ENCODE measurements at regions not wholly inside any gene's neighbourhood (a gene's known extent, or its start where the extent isn't known, plus 50 kb on each side); places are given as distances from the start of the nearest gene placed in this dataset.

DNA sequence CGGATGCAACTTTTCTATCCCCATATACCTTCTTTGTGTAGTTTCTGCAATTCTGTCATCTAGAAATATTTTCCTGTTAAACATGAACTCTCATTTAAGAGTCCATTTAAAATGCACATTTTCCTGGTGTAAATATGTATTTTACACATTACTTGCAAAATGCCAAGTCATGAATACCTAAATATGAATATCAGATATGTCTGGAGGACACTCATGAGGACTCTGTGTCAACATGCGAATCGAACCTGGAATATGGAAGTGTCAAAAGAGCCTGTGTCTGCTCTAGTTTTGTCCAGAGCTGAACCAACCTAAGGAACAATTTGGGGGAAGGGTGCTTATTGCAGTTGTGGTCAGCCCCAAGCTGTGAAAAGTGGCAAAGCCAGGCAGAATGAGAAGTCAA lies 163.7 kb upstream of the CELF2 start:
- no peak for DNase-seq (ENCODE audit: low read depth)

DNA sequence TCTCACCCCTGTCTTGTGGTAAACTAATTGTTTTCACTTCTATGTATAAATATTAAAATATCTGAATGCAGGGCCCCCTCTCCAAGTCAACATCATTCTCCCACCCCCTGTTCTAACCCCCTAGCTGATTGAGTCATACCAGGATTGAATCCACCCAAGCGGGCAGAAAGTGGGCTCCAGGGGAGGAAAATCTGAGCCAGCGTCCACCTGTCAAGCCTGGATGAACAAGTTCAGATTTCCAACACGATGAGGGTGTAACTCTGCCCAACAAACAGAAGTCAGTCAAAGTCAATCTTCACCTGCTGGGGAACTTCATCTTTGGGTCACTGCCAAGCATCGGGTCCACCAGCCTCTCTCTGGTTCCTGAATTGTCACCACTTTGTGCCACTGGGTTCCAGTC lies 162.9 kb upstream of the CELF2 start:
- DNase-seq (ENCODE audit: low read depth), result no peak

GRCh38 chr10:10855151-10855581 lies 162.5 kb upstream of the CELF2 start:
- no peak for DNase-seq (ENCODE audit: low read depth)

DNA sequence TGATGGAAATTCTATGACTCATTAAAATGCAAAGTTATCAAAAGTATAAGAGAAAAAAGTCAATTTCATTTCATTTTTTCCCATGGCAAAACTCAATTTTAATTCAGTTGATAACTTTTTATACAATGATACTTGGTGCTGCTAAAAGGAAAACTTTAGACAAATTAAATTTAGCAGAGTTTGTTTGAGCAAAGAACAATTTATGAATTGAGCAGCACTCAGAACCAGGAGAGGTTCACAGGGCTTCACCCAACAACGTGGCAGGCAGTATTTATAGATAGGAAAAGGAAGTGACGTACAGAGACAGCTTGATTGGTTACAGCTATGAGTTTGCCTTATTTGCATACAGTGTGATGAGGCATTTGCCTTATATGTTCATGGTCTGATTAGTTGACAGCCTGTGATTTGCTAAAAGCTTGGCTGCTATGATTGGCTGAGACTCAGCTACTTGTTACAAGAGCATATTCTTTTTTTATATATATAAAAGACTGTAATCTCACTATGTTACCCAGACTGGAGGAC lies 157.2 kb upstream of the CELF2 start:
- no peak for DNase-seq (ENCODE audit: low read depth)

DNA sequence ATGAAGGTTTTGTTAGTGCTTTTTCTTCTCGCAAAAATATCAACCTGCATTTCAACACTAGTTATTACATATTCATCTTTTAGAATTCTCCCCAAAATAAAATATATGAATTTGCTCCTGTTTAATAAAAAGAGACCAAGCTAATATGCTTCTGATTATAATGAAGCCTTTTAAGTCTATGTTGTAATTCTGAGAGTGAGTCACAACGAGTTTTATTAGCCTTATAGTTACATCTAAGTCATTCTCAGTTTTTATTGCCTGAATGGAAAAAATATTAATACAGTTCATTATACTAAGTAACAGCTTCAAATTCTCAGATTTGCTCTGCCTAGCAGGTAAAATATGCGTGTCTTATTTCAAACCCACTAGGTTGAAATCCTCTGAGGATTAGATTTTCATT lies 152.4 kb upstream of the CELF2 start:
- DNase-seq (ENCODE audit: low read depth), result no peak

GRCh38 chr10:10865913-10866312 lies 151.8 kb upstream of the CELF2 start:
- no peak for DNase-seq (ENCODE audit: low read depth)

DNA sequence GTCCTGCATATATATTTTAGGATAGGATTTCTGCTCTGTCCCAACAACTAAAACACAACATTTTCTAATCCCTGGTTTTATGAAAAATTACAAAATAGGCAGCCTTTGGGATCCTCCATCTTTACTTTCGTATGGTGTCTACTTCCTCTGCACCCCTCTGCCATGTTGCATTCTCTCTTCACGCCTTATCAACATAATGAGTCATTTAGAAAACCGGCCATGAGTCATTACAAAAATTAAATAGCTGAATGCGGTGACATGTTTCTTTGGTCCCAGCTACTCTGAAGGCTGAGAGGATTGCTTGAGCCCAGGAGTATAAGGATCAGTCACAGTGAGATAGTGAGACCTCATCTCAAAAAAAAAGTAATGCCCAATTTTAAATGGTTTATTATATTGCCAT lies 148.1 kb upstream of the CELF2 start:
- DNase-seq (ENCODE audit: low read depth), result no peak

- no peak for DNase-seq (ENCODE audit: low read depth)
Measured at GRCh38 chr10:10870523-10871241, 147.0 kb upstream of the CELF2 start.

DNA sequence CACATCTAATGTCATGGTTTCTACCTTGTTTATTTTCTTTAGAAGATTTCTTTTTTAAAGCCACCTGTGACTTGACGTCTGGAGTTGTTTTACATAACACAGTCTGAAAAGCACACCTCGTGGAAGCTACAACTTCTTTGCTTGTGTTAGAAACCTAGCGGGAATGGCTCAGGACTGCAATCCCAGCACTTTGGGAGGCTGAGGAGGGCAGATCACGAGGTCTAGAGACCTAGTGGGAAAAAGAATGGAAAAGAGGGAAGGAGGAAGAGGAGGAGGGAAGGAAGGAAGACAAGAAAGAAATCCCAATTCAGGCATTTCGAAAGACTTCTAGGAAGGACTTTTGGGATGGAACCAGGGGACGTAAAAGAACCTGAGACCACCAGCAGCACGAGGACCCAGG lies 146.3 kb upstream of the CELF2 start:
- DNase-seq (ENCODE audit: low read depth), result no peak

DNA sequence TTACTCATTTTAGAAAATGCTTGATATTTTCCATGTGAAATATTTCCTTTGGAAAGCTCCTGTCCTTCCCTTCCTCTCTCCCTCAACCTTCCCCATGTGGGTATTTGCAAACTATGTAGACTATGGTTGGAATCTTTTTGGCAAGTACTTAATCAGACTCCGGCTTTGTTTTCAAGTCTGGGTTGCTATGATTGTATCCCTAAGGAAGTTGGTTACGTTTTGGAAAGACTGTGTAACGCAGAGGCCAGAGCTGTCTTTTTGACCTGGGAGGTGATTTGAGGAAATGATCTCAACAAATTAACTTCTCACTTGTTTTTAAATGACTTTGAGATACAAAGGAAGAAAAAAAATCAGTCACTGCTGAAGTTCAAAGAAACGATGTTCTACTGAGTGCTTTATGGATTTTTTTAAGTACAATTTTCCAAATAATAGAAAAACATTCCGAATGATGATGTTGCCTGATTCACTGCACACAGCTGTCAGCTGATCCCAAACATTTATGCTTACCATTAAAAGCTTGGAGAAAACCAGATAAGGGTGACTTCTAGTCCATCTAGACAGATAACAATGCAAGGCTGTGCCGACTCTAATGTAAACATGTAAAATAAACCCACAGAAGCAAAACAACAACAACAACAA lies 145.5 kb upstream of the CELF2 start:
- no peak for DNase-seq (ENCODE audit: low read depth)

- no peak for DNase-seq (ENCODE audit: low read depth)
Measured at GRCh38 chr10:10872764-10873163, 144.9 kb upstream of the CELF2 start.

DNA sequence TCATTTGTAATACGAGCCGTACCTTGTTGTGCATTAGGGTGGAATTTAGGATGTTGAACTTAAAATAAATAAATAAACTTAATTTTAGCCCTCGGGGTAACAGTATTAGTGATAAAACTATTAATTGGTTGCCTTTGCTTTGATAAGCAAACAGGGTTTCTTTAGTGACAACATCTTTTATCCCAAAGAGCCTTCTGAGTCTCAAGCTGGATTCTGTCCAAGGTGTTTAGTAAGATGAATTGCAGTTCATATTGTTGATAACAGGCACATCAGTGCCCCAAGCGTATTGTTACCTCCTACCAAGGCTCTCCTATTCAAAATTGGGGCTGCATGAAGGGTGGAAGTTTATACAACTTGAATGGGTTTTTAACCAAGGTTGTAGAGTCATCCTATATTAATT lies 144.4 kb upstream of the CELF2 start:
- DNase-seq (ENCODE audit: low read depth), result no peak

- no peak for DNase-seq (ENCODE audit: low read depth)
Measured at GRCh38 chr10:10873915-10874314, 143.8 kb upstream of the CELF2 start.

- DNase-seq (ENCODE audit: low read depth), result no peak
Measured at GRCh38 chr10:10878963-10879362, 138.7 kb upstream of the CELF2 start.

- DNase-seq (ENCODE audit: low read depth), result no peak
Measured at GRCh38 chr10:10881117-10881813, 136.4 kb upstream of the CELF2 start.

DNA sequence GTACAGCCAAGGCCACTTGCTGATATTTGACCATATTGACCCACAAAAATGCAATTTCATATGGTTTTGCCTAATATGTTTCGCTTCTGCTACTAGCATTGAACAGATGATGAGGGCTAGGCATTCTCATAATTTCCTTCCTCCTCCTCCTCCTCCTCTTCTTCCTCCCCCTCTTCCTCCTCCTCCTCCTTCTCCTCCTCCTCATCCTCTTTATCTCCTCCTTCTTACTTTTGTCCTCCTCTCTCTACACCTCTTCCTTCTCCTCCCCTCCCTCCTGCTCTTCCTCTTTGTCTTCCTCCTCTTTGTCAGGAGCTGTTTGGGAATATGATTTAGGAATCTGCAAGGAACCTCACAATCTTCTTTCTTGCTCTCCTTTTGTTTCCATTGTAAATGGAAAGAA lies 133.9 kb upstream of the CELF2 start:
- DNase-seq (ENCODE audit: low read depth), result no peak

DNA sequence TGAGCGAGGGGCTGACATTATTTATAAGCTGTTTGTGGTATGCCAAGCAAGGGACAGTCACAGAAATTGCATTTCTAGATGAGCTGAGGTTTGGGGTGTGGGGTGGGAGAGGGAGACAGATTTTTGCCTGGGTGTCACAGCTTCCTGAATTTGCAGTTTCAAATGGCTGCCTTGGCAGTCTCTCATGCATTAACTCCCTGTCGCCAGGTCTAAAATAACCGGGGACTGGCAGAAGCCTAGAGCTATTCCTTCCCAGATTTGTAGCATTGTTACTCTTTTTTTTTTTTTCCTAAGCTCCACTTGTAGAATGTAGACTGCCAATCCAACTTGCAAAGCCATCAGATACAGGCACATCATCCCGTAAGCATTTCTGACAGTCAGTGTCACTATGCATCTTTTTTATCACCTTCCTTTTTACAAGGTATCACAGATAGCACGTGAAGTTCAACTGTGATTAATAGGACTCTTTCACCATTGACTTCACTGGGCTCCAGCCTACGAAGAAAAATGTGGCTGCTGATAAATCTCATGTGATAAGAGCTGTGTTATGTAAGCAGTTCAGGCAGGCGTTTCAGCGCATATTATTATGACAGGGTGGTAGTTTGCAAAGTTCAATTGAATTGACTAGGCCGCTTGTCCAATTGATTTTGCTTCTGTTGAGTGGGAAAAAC lies 130.7 kb upstream of the CELF2 start:
- no peak for DNase-seq (ENCODE audit: low read depth)

DNA sequence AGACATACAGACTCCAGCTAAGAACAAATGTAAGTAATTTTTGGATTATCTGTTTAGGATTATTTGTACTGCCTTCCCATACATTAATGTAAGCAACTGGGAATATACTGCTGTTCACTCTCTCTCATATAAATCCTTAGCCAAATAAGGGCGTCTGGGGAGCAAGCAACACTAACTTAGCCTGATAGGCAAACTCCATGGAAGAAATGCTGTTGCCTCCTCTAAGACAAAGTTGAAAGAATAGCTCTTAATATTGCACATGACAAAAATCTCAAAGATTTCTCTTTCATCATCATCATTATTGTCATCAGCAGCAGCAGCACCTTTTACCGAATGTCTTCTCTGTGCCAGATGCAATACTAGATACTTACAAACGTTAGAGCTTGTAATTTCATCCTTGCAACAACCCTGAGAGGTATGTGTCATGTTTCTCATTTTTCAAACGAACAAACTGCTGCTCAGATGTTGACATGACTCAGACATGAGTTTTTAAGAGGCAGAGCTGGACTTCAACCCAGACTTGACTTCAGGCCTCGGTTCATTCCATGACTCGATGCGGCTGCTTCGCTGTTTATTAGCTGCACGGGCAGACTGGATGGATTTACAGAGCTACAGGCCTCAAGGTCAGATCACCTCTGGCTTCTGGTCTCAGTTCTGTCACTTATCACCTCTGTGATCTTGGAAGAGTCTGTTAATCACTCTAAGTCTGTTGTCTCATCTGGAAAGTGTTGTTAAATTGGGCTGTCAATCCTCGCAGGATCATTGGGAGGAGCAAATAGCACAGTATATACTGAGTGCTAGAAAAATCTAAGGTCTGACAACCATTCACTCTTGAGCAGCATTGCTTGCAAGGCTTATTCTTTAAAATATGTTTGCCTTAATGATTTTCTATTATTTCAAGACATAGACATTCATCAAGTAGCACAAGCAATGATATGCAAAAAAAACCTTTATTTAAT lies 126.3 kb upstream of the CELF2 start:
- no peak for DNase-seq (ENCODE audit: low read depth)

- no peak for DNase-seq (ENCODE audit: low read depth)
Measured at GRCh38 chr10:10892290-10892875, 125.3 kb upstream of the CELF2 start.

DNA sequence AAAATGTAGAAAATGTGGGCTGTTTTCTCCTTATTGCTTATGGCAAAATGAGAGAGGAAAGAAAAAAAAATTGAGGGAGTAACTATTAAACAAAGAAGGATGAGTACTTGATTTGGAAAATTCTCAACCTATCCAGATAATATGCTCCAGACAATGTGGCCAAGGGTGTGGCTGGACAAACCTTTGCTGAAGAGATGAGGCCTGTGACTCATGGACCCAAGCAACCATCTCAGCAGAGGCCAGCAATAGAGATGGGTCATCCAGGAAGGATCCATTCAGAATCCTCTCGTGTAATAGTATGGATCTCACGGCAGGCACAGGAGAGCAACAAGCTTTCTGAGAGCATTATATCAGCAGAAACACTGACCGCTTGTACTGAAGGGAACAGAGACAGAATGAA lies 120.3 kb upstream of the CELF2 start:
- no peak for DNase-seq (ENCODE audit: low read depth)

- DNase-seq (ENCODE audit: low read depth), result no peak
Measured at GRCh38 chr10:10901906-10902305, 115.8 kb upstream of the CELF2 start.

All from stimulated activated CD8-positive, alpha-beta memory T cell treated with anti-CD3 and anti-CD28 coated beads, Interleukin-15, amount 100 ng/mL, for 24 hours (primary cell).